ENCODE measurements at regions not wholly inside any gene's neighbourhood (a gene's known extent, or its start where the extent isn't known, plus 50 kb on each side); places are given as distances from the start of the nearest gene placed in this dataset.

DNA sequence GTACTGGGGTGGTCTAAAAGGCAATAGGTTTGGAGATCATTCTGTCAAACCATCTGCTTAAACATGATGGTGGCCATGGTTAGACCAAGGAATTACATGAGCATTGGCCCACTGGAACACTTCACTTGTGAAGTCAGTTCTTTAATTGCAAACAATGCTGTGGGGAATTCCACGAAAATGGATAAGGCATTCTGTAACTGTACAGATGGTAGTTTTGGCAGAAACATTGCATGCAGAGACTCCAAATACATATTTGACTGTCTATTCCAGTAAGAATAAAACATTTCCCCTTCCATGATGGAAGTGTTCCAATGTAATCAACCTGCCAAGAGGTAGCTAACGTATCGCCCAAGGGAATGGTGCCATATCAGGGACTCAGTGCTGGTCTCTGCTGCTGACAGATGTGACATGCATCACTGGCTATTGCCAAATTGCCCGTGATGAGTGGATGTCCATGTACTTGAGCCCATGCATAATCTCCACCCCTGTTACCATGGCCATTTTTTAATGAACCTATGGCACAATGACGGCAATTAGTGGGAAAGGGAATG is 417.9 kb downstream of the CDH7 start:
- no peak overlapping the region for H3K27ac ChIP-seq (ENCODE audit: low read depth in 2 of 2, low read length in 2 of 2)
- no peak overlapping the region for H3K9ac ChIP-seq (ENCODE audit: low read length in 3 of 3)
- no peaks in the 10 kb centered on the region for H3K36me3 ChIP-seq (ENCODE audit: control insufficient read depth in 2 of 3, insufficient read depth in 3 of 3, low read length in 3 of 3)
- intact Hi-C loops (cut with DNase I) = no loop called here
- TF ChIP-seq, protein P1, sequence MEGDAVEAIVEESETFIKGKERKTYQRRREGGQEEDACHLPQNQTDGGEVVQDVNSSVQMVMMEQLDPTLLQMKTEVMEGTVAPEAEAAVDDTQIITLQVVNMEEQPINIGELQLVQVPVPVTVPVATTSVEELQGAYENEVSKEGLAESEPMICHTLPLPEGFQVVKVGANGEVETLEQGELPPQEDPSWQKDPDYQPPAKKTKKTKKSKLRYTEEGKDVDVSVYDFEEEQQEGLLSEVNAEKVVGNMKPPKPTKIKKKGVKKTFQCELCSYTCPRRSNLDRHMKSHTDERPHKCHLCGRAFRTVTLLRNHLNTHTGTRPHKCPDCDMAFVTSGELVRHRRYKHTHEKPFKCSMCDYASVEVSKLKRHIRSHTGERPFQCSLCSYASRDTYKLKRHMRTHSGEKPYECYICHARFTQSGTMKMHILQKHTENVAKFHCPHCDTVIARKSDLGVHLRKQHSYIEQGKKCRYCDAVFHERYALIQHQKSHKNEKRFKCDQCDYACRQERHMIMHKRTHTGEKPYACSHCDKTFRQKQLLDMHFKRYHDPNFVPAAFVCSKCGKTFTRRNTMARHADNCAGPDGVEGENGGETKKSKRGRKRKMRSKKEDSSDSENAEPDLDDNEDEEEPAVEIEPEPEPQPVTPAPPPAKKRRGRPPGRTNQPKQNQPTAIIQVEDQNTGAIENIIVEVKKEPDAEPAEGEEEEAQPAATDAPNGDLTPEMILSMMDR (IDR thresholded peaks at IDR 0.05; ENCODE audit: borderline replicate concordance, extremely low read depth, insufficient read depth) = no peak
- H3K27me3 ChIP-seq (ENCODE audit: control insufficient read depth, insufficient read depth, low read length) = no peaks in the 10 kb centered on the region
- FAIRE-seq (no peak), DNase-seq (no peak)
- no peaks in the 10 kb centered on the region for H3K4me1 ChIP-seq (ENCODE audit: control insufficient read depth in 2 of 3, insufficient read depth in 2 of 3, low read depth in 1 of 3, low read length in 3 of 3)
- no peak overlapping the region for H3K4me3 ChIP-seq (ENCODE audit: low read length in 3 of 3)
- no peaks in the 10 kb centered on the region for H3K9me3 ChIP-seq (ENCODE audit: control insufficient read depth in 2 of 3, insufficient read depth in 1 of 3, low read length in 3 of 3)

GRCh38 chr18:66167829-66168684 is 417.2 kb downstream of the CDH7 start:
- TF ChIP-seq, protein P1 (IDR thresholded peaks at IDR 0.05; ENCODE audit: borderline replicate concordance, extremely low read depth, insufficient read depth) = no peak
- Histone ChIP-seq H3K4me3 (ENCODE audit: low read length in 3 of 3) (no peak overlapping the region), H3K36me3 (ENCODE audit: control insufficient read depth in 2 of 3, insufficient read depth in 3 of 3, low read length in 3 of 3) (no peaks in the 10 kb centered on the region), H3K4me1 (ENCODE audit: control insufficient read depth in 2 of 3, insufficient read depth in 2 of 3, low read depth in 1 of 3, low read length in 3 of 3) (no peaks in the 10 kb centered on the region), H3K27ac (ENCODE audit: low read depth in 2 of 2, low read length in 2 of 2) (no peak overlapping the region), H3K27me3 (ENCODE audit: control insufficient read depth, insufficient read depth, low read length) (no peaks in the 10 kb centered on the region), H3K9ac (ENCODE audit: low read length in 3 of 3) (no peak overlapping the region), H3K9me3 (ENCODE audit: control insufficient read depth in 2 of 3, insufficient read depth in 1 of 3, low read length in 3 of 3) (no peaks in the 10 kb centered on the region)
- no peak for DNase-seq
- no peak for FAIRE-seq
- intact Hi-C loops (cut with DNase I) = no loop called here

GRCh38 chr18:66160007-66160406 is 409.2 kb downstream of the CDH7 start:
- peaks cover 0 to 2% (median 0%) of the 10 kb centered on the region in 3 donors for H3K9me3 ChIP-seq (ENCODE audit: control insufficient read depth in 2 of 3, insufficient read depth in 1 of 3, low read length in 3 of 3)
- H3K4me1 ChIP-seq (ENCODE audit: control insufficient read depth in 2 of 3, insufficient read depth in 2 of 3, low read depth in 1 of 3, low read length in 3 of 3) = no peaks in the 10 kb centered on the region
- intact Hi-C loops (cut with DNase I) = no loop called here
- TF ChIP-seq, protein P1 (IDR thresholded peaks at IDR 0.05; ENCODE audit: borderline replicate concordance, extremely low read depth, insufficient read depth) = no peak
- FAIRE-seq (no peak), DNase-seq (no peak)
- H3K36me3 ChIP-seq (ENCODE audit: control insufficient read depth in 2 of 3, insufficient read depth in 3 of 3, low read length in 3 of 3) = no peaks in the 10 kb centered on the region
- no peak overlapping the region for H3K9ac ChIP-seq (ENCODE audit: low read length in 3 of 3)
- no peak overlapping the region for H3K27ac ChIP-seq (ENCODE audit: low read depth in 2 of 2, low read length in 2 of 2)
- no peak overlapping the region for H3K4me3 ChIP-seq (ENCODE audit: low read length in 3 of 3)
- H3K27me3 ChIP-seq (ENCODE audit: control insufficient read depth, insufficient read depth, low read length) = no peaks in the 10 kb centered on the region
